ENCODE measurements at regions not wholly inside any gene's neighbourhood (a gene's known extent, or its start where the extent isn't known, plus 50 kb on each side); places are given as distances from the start of the nearest gene placed in this dataset.

DNA sequence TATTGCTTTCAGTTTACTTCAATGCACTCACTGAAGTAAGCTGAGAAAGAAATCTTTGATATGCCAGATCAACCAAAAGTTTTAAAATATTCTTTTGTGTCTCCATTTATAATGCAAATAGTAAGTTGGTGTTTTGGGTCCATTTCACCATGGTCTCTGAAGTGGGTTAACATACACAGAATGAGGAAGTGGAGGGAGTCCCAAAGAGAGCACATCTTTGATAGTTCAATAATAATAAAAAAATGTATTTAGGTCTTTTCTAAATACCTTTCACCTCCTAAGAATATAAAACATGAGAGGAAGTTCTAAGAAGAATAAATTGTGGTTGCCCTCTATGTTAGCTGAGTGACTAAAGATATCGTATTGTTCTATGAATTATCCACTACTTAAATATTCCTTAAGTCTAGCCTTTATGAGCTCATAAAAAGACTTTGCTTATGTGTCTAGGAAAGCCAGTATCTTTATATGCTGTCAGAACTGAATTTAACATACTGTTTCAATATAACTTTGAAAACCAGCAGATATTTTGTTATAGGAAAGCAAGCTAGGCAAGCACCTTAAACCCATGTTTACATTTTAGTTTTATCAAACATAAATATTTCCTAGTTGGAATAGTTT, 148.7 kb upstream of the ZEB2 start:
- no peaks in the 10 kb centered on the region for H3K27me3 Mint-ChIP-seq (ENCODE audit: low read depth)
- no peaks in the 10 kb centered on the region; a peak in 1 of 5 replicates for H3K9me3 Mint-ChIP-seq
- H3K4me3 Mint-ChIP-seq: no peak overlapping the region
- Histone ChIP-seq H3K23me2 (ENCODE audit: insufficient read length, low read depth, low read length, poor library complexity, severe bottlenecking) (no peaks in the 10 kb centered on the region), H3K9me3 (ENCODE audit: control insufficient read depth, low read depth, low read length) (no peaks in the 10 kb centered on the region), H3K79me2 (ENCODE audit: insufficient read depth, low read length) (no peaks in the 10 kb centered on the region), H3K56ac (ENCODE audit: insufficient read length, low read depth, low read length) (no peak overlapping the region), H3K4me1 (ENCODE audit: insufficient read depth, low read length) (no peaks in the 10 kb centered on the region; the same call in 1 of the 2 replicates), H4K91ac (ENCODE audit: insufficient read length, low read depth, low read length) (no peak overlapping the region), H3K23ac (ENCODE audit: insufficient read length, low read depth, low read length) (no peak overlapping the region), H2AK5ac (ENCODE audit: insufficient read length, low read length) (no peak overlapping the region), H3K4ac (ENCODE audit: low read depth, low read length) (no peak overlapping the region), H3T11ph (ENCODE audit: low read length) (no peak overlapping the region), H3K27me3 (ENCODE audit: insufficient read depth, low read length) (no peaks in the 10 kb centered on the region), H3K14ac (ENCODE audit: insufficient read depth, low read length) (no peak overlapping the region), H3K79me1 (ENCODE audit: insufficient read depth, low read depth, low read length, poor library complexity, severe bottlenecking) (no peaks in the 10 kb centered on the region), H2BK20ac (ENCODE audit: low read depth, low read length, poor library complexity, severe bottlenecking) (no peak overlapping the region), H2BK15ac (ENCODE audit: low read depth, low read length) (no peak overlapping the region), H3K9ac (ENCODE audit: extremely low read depth, insufficient read length, low read length) (no peak overlapping the region), H3K18ac (ENCODE audit: insufficient read length, low read depth, low read length) (no peak overlapping the region), H2BK120ac (ENCODE audit: low read depth, low read length, poor library complexity, severe bottlenecking) (no peak overlapping the region), H2BK12ac (ENCODE audit: insufficient read length, low read depth, low read length) (no peak overlapping the region), H4K5ac (ENCODE audit: insufficient read length, low read depth, low read length) (no peak overlapping the region), H3K27ac (ENCODE audit: insufficient read length, low read depth, low read length) (no peak overlapping the region), H4K20me1 (ENCODE audit: control insufficient read depth, insufficient read depth, insufficient read length) (no peaks in the 10 kb centered on the region), H4K8ac (replicated peaks; ENCODE audit: insufficient read length, low read depth, low read length) (no peak overlapping the region), H2AFZ (ENCODE audit: low read length) (no peak overlapping the region), H3K4me2 (ENCODE audit: insufficient read depth, insufficient read length, low read length) (no peak overlapping the region), H2BK5ac (ENCODE audit: insufficient read length, low read length) (no peak overlapping the region)
- H3K36me3 Mint-ChIP-seq (ENCODE audit: insufficient read depth in 1 of 3, low read depth in 3 of 3): no peaks in the 10 kb centered on the region
- DNase-seq: no peak
- peaks cover 16 to 28% of the 10 kb centered on the region in 2 experiments for H3K4me1 Mint-ChIP-seq
- no CpG with 5 or more reads among the region's 1 CpG for WGBS (ENCODE audit: extremely low coverage, insufficient read length, low lambda C conversion rate)
- TF ChIP-seq, protein P1, sequence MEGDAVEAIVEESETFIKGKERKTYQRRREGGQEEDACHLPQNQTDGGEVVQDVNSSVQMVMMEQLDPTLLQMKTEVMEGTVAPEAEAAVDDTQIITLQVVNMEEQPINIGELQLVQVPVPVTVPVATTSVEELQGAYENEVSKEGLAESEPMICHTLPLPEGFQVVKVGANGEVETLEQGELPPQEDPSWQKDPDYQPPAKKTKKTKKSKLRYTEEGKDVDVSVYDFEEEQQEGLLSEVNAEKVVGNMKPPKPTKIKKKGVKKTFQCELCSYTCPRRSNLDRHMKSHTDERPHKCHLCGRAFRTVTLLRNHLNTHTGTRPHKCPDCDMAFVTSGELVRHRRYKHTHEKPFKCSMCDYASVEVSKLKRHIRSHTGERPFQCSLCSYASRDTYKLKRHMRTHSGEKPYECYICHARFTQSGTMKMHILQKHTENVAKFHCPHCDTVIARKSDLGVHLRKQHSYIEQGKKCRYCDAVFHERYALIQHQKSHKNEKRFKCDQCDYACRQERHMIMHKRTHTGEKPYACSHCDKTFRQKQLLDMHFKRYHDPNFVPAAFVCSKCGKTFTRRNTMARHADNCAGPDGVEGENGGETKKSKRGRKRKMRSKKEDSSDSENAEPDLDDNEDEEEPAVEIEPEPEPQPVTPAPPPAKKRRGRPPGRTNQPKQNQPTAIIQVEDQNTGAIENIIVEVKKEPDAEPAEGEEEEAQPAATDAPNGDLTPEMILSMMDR (conservative IDR thresholded peaks at IDR 0.05): no peak
- H3K27ac Mint-ChIP-seq: no peak overlapping the region
